Stomach (tissue), 8 donors: ENCODE measurements at regions not wholly inside any gene's neighbourhood (a gene's known extent, or its start where the extent isn't known, plus 50 kb on each side); places are given as distances from the start of the nearest gene placed in this dataset.

ENCODE experiments used
- DNase-seq, 2 donors: peaks; one replicate each; pipeline versions ENCODE4 v3.0.0 to v3.0.0-alpha.2; 2013 to 2019
- H3K27ac ChIP-seq, 5 donors: fragments of 200-600 bp in 4 of 5; sonication (generic) in 4 of 5; one replicate each; pipeline ENCODE4 v1.5.1; 2013 to 2019; ENCODE audit warnings: mild to moderate bottlenecking in 1 of 5, moderate library complexity in 1 of 5
- H3K27me3 ChIP-seq, 3 donors: fragments of 200-600 bp; sonication (generic); one replicate each; pipeline ENCODE4 v1.5.1; 2017 to 2019; ENCODE audit warnings: mixed run types in 1 of 3
- H3K36me3 ChIP-seq, 4 donors: fragments of 200-600 bp; sonication (generic); 1 replicate in 3 of 4; 2 replicates in 1 of 4; pipeline ENCODE4 v1.5.1; 2016 to 2019
- H3K4me1 ChIP-seq, 4 donors: fragments of 200-600 bp; sonication (generic); one replicate each; pipeline ENCODE4 v1.5.1; 2016 to 2019
- H3K4me3 ChIP-seq, 4 donors: fragments of 200-600 bp; sonication (generic) in 3 of 4; one replicate each; pipeline ENCODE4 v1.5.1; 2016 to 2019; ENCODE audit warnings: mild to moderate bottlenecking in 1 of 4
- H3K9me3 ChIP-seq, 4 donors: fragments of 200-600 bp; sonication (generic); one replicate each; pipeline ENCODE4 v1.5.1; 2016 to 2019
- EP300 ChIP-seq: sonication (generic); formaldehyde crosslinking; IDR thresholded peaks from one replicate; pipeline ENCODE4 v1.6.1; 2017; ENCODE audit warnings: antibody characterized with exemption
- POLR2A ChIP-seq, 4 donors: fragments of 450-650 bp; IDR thresholded peaks; one replicate each; pipeline ENCODE4 v1.6.1; 2016; ENCODE audit warnings: antibody characterized with exemption in 4 of 4, control low read depth in 2 of 4, mild to moderate bottlenecking in 1 of 4, moderate library complexity in 1 of 4
- POLR2AphosphoS5 ChIP-seq, 3 donors: sonication (generic); formaldehyde crosslinking; IDR thresholded peaks; one replicate each; pipeline ENCODE4 v1.6.1; 2016; ENCODE audit warnings: antibody characterized with exemption in 3 of 3
- WGBS, 5 donors: extraction: QIAGEN DNeasy Blood & Tissue Kit in 3 of 5; methylation state at CpG; one replicate each; pipeline versions ENCODE4 v1.1.5 to v1.1.7; 2013 to 2018; 5-methylcytosine and 5-hydroxymethylcytosine counted together
- intact Hi-C: fragments of 100-400 bp; cut with DNase I; formaldehyde crosslinking; loops from one replicate; pipeline ENCODE4 v1.15.1; 2023; ENCODE audit warnings: low total_unique reads
- TF ChIP-seq, protein P1 (sequence below), 7 experiments: fragments of 450-650 bp in 4 of 7; fragments of 200-600 bp in 3 of 7; sonication (generic) in 3 of 7; IDR thresholded peaks; one replicate each; pipeline ENCODE4 v1.5.1; 2016 to 2019; ENCODE audit warnings: antibody characterized with exemption in 7 of 7, control low read depth in 2 of 7, mild to moderate bottlenecking in 1 of 7
- donor health status: healthy with polysubstance abuse.
- donor health status: Bipolar disorder and iron deficiency.
- donor health status: healthy.

DNA sequence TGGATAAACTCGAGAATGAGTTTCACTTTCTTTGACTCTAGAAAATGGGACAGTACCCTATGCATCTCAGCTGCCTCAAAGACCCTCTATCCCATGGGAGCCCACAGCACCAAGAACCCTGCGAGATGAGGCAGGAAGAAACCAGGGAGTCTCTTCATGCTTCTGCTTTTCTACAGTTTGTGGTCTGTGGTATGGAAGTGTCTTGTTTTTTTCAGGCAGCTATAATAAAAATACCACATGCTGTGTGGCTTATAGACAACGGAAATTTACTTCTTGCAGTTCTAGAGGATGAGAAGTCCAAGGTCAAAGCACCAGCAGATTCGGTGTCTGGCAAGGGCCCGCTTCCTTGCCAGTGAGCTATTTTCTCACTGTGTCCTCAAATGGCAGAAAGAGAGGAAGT is 257.9 kb downstream of the SUCLG1 start:
- Histone ChIP-seq H3K27ac (no peak overlapping the region), H3K27me3 (no peaks in the 10 kb centered on the region), H3K9me3 (no peaks in the 10 kb centered on the region), H3K4me1 (no peaks in the 10 kb centered on the region), H3K36me3 (no peaks in the 10 kb centered on the region), H3K4me3 (no peak overlapping the region)
- intact Hi-C loops: no loop called here
- TF ChIP-seq, protein P1, sequence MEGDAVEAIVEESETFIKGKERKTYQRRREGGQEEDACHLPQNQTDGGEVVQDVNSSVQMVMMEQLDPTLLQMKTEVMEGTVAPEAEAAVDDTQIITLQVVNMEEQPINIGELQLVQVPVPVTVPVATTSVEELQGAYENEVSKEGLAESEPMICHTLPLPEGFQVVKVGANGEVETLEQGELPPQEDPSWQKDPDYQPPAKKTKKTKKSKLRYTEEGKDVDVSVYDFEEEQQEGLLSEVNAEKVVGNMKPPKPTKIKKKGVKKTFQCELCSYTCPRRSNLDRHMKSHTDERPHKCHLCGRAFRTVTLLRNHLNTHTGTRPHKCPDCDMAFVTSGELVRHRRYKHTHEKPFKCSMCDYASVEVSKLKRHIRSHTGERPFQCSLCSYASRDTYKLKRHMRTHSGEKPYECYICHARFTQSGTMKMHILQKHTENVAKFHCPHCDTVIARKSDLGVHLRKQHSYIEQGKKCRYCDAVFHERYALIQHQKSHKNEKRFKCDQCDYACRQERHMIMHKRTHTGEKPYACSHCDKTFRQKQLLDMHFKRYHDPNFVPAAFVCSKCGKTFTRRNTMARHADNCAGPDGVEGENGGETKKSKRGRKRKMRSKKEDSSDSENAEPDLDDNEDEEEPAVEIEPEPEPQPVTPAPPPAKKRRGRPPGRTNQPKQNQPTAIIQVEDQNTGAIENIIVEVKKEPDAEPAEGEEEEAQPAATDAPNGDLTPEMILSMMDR (IDR thresholded peaks at IDR 0.05): no peak
- TF ChIP-seq POLR2A (IDR thresholded peaks at IDR 0.05) (no peak), POLR2AphosphoS5 (IDR thresholded peaks at IDR 0.05) (no peak), EP300 (no peak)
- DNase-seq: no peak
- WGBS, 5 donors: 66 to 84% (median 73%) methylated on average over 5 of the region's 5 CpGs

DNA sequence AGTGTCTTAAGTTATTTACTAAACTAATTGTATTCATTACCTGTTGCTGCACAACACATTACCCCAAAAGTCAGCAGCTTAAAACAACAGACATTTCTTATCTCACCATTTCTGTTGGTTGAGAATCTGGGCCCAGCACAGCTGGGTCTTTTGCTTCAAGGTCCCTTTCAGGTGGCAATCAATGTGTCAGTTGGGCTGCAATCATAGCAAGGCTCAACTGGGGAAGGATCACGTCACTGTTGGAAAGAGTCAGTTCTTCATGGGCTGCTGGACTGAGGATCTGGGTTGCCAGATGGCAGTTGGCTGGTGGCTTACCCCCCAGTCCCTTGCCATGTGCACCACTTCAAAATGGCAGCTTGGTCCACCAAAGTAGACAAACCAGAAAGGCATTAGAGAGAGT is 261.2 kb downstream of the SUCLG1 start:
- no peaks in the 10 kb centered on the region for H3K36me3 ChIP-seq
- H3K4me3 ChIP-seq: no peak overlapping the region
- TF ChIP-seq POLR2A (IDR thresholded peaks at IDR 0.05): no peak
- no peak for TF ChIP-seq EP300
- TF ChIP-seq POLR2AphosphoS5 (IDR thresholded peaks at IDR 0.05): no peak
- TF ChIP-seq, protein P1 (IDR thresholded peaks at IDR 0.05): no peak
- no peak for DNase-seq
- H3K27ac ChIP-seq: no peak overlapping the region
- H3K4me1 ChIP-seq: no peaks in the 10 kb centered on the region
- H3K27me3 ChIP-seq: no peaks in the 10 kb centered on the region
- H3K9me3 ChIP-seq: no peaks in the 10 kb centered on the region
- intact Hi-C loops: no loop called here
- 83 to 96% (median 92%) methylated on average over 1 of the region's 1 CpG for WGBS, 5 donors

DNA sequence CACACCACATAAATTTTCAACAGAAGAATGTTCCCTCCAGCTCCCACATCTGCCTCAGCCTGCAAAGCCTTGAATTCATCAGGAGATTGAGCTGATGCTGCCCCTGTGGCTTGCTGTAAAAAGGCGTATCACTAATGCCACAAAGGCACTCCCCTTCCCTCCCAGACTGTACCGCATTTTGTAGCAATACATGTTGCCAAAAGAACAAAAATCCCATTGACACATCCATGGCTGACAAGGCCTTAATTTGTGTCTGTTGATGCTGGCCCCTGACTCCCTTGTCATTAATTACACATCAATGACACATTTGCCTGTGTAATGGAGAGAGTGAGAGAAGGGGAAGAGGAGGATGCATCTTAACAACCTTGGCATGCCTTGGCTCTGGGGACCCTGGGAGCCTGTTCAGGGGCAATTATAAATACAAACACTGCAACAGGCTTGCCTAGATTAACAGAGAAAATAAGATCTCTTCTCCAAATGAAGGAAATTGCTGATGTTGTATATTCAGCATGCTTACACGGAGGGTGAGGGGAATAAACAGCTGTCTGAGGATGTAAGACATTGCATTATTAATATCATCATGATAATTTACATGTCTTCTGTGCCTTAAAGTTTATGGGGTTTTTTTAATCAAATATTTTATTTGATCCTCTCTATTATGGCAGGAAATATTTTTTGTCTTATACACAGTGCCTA is 264.0 kb downstream of the SUCLG1 start:
- Histone ChIP-seq H3K27me3 (no peaks in the 10 kb centered on the region), H3K4me3 (no peak overlapping the region), H3K4me1 (no peaks in the 10 kb centered on the region), H3K9me3 (no peaks in the 10 kb centered on the region), H3K36me3 (no peaks in the 10 kb centered on the region), H3K27ac (no peak overlapping the region)
- WGBS, 5 donors: 40 to 48% (median 46%) methylated on average over 3 of the region's 3 CpGs
- intact Hi-C loops: no loop called here
- TF ChIP-seq EP300 (no peak), POLR2A (IDR thresholded peaks at IDR 0.05) (no peak), POLR2AphosphoS5 (IDR thresholded peaks at IDR 0.05) (no peak)
- TF ChIP-seq, protein P1 (IDR thresholded peaks at IDR 0.05): no peak
- DNase-seq: peak in 1 of 2 donors; percentile 18

DNA sequence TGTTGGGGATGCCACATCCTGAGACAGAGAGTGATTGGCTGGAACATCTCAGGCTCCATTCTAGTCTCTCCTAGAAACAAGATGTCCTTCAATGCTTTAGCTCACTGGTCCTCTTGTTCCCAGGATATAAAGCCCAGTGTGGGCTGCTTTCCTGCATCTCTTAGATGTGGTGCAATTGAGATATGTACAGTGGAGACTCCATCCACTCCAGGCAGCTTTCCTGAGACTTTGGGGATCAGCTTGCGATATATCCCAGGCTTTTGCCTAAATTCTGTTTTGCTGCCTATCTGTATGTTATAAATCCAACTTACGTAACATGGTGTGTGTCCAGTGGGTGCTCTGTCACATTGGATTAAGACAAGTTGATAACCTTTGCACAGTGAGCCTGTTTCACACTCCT is 264.9 kb downstream of the SUCLG1 start:
- intact Hi-C loops: no loop called here
- no peak for DNase-seq
- Histone ChIP-seq H3K9me3 (no peaks in the 10 kb centered on the region), H3K27ac (no peak overlapping the region), H3K27me3 (no peaks in the 10 kb centered on the region), H3K4me3 (no peak overlapping the region), H3K36me3 (no peaks in the 10 kb centered on the region), H3K4me1 (no peaks in the 10 kb centered on the region)
- TF ChIP-seq, protein P1 (IDR thresholded peaks at IDR 0.05): no peak
- TF ChIP-seq POLR2A (IDR thresholded peaks at IDR 0.05): no peak
- TF ChIP-seq EP300: no peak
- TF ChIP-seq POLR2AphosphoS5 (IDR thresholded peaks at IDR 0.05): no peak
- 91 to 97% (median 94%) methylated on average over 2 of the region's 2 CpGs for WGBS, 5 donors
